LHCN-M2 (cell line): ENCODE measurements at regions not wholly inside any gene's neighbourhood (a gene's known extent, or its start where the extent isn't known, plus 50 kb on each side); places are given as distances from the start of the nearest gene placed in this dataset.
A peak's percentile ranks its signal among the peaks of the same experiment; 100 is the strongest.

Experiments used
- DNase-seq: peaks from one replicate; pipeline ENCODE4 v3.0.0-alpha.2; 2012; ENCODE audit warnings: low read depth

DNA sequence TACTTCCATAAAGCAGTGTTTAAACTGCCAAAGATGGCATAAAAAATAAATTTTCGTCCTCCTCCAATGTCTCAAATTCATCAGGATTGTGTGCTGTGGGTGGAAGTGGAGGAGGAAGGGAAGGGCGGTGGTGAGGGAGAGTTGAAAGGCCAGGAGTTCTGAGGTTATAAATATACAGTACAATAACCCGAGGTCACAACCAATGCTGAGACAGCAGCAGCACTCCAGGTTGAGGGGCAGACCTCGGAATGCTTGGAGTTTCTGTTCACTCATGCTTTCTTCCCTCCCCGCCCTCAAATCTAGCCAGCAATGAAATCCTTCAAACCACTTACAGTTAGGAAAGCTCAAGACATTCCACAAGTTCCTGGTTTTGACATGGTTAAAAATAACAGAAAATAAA, 134.0 kb upstream of the SMAD1 start:
- DNase-seq, result peak; percentile 84

DNA sequence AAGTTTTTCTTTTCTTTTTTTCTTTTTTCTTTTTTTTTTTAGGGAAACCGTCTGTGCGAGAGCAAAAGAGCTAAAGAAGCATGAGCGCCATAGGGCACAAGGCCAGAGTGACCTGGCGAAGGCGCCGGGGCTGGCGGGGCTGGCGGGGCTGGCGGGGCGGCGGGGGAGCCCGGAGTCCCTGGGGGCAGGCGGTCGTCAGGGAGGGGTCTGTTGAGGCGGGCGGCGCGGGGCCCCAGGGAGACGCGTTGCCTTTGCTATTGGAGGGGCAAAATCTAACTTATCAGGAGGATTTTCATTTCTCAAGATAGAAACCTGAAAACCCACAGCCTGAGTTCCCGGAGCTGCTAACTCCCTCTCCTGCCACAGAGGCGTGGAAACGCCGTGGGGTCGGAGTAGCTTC, 135.6 kb upstream of the SMAD1 start:
- no peak for DNase-seq

DNA sequence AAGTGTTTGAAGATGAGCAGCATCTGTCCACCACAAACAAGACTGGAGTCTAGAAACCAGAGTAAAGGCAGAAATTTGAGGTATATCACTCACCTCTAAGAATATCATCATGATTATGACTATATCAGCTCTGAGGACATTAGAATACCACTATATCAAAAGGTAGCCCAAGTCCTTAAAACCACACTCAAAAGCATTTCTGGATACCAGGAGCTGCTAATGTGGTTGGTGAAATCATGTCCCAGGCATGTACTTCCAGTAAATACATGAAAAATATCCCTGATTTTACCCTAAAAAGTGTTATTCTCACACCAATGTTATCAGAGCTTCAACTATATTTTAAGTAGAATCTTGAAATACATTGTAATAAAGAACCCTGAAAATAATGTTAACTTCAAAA, 136.3 kb upstream of the SMAD1 start:
- DNase-seq, result peak; percentile 58

DNA sequence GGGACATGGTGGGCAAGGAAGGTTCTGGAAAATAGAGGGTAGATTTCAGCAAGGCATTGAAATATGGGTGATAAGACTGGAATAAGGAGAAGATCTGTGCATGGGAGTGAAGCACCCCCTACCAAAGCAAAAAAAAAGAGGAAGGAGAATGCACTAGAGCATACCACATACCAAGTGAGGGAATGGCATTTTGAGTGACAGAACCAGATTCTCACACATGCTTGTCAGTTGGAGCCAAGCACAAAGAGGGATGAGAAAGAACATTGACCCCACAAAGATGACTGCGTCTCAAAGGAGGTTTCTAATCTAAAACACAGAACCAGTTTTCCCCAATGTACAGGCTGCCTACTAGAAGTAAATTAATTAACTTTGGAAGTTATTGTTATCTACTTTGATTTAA, 140.3 kb upstream of the SMAD1 start:
- peak; percentile 67 for DNase-seq

DNA sequence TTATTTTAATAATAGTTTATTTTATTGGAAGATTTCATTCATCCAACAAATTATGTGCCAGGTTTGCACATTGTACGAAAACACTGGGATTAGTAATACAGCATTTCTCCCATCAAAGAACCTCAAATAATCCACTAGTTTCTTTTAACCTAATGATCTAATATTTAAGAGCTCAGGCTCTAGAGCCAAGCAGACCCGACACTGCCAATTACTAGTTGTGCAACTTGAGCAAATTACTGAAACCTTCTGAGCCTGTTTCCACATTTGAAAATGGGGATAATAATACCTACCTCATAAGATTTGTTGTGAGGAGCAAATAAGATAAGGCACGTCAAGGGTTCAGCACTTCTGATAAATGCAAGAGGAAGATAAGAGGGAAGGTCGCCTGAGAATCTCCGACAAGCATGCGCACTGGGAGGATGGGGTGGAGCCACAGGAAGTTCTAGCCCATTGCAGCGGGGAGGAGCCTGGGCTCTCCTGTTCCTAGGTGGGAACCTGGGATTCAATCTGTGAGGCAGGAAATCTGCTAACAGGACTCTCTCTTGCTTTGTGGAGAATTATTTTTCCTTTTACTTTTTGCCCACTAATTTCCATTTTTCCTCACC, 141.5 kb upstream of the SMAD1 start:
- no peak for DNase-seq

DNA sequence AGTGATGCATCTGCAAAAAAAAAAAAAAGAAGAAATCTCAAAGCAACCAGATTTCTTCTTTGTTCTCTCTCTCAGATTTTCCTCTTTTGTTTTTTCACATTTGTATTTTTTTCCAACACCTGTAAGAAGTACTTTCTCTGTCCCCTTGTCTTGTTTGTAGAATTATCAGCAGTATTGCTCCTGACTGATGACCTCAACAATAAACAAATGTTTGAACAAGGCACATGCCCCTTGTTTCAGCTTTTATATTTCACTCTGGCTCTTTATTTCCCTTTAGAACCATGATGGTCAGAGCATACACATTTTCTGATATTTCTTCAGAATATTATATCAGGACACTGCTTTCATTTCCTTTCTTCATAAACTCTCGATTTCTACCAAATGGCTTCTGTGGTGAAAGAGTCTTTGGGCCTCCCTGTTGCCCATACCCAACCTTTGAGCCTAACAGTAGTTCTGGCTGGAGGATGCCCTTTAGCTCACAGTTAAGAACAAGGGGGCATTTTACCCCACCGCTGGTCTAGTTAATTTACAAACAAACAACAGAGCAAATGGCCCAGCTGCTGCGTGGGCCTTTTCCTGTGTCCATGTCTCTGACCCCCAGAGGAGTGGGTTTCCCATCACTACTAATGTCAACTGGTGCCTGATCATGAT, 142.5 kb upstream of the SMAD1 start:
- no peak for DNase-seq

DNA sequence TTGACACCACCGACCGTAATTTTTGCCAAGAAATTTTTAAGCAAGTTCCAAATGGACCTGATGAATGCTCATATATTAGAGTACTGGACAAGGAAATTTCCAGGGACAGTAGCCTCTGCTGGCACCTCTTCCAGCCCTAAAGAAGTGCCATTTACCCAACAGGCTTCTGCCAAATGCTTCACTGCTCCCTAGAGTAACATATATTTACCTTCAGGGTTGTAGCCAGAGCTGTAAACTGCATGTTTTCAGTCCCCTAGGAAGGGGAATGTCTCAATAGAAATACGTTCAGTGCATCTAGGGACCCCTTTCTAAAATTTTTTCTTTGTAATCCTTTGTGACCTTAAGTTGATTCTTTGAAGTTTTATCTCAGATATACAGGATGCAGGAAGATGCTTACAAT, 143.1 kb upstream of the SMAD1 start:
- DNase-seq, result no peak

DNA sequence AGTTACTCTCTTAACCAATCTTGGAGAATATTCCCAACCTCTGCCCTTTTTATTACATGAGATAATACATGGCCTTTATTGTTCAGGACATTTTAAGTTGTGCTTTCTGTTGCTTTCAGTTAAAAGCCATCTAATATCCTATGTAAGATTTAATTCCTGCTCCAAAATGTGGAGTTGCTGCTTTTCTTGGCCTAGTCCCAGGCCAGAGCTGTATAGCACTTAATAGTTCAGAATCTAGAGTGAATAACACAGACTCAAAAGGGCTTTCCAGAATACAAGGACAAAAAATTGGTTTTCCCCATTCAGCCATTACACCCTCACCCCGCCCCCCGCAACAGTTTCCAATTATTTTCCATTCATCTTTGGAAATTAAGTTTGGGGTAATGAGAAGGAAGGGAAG, 144.3 kb upstream of the SMAD1 start:
- no peak for DNase-seq

DNA sequence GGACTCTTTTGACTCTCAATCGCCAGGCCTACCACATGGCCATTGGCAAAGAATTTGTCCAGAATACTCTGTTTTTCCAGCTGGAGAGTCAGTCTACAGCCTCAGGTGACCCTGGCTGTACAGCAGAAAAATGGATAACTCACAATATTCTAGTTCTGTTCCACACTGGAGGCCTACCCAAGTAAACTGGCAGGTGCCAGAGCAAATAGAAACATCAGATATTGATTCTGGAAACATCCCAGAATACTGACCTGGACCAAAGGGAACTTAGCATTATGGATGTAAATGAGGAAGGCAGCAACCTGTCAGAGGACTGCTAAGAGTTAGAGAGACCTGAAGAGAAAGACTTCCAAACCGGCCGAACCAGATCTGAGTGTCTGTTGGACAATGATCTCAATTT, 147.9 kb upstream of the SMAD1 start:
- DNase-seq, result no peak

DNA sequence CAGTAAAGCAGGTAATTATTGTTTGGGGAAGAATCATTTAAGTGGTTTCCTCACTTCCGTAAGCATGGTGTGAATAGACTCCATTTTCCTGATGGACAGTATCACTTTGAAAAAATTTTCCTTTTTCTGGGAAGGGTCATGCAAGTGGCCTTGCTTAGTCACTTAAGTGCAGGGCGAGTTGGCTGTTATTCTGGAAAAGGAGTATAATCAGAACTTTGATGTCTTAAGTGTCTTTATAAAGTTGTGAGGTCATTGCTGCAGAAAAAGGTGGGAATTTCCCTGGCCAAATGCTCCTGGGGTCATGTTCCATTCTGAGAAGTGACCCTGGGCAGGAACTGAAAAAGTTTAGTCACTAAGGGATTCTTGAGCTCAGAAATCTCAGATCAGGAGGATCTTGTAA, 146.1 kb upstream of the OTUD4 start:
- DNase-seq, result no peak

DNA sequence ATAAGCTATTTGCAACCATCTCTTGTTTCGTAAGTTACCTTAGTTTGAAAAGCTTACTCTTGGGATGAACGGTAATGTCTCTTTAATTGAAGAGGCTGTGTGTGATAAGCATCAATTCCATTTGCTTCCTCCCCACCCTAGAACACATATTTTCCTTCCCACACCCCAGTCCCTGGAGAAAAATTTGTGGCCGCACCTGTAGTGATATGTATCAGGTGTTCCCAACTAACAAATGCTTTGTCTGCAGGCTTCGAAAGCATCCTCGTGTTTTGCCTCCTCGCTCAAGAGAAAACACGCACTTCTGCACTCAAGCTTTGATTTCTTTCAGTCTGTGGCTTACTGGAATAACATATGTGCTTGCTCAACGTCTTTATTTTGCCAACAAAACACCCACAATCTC, 143.8 kb upstream of the OTUD4 start:
- no peak for DNase-seq

DNA sequence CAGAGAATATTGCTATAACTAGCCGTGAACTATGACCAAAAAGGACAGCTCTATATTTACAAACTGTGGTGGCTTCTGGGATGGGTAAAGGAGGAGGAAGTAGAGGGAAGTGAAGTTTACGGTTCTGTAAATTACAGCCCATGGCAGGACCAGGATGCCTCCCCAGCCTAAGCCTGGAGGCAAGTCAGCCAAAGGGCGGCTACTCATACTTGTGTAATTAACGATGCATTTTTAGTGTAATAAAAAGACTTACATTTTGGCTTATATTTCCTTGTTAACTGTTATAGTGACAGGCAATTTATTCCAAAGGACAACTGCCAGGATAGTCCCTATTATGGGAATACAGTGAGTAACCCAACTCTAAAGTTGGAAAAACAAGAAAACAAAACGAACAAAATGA, 139.9 kb upstream of the OTUD4 start:
- DNase-seq, result no peak

DNA sequence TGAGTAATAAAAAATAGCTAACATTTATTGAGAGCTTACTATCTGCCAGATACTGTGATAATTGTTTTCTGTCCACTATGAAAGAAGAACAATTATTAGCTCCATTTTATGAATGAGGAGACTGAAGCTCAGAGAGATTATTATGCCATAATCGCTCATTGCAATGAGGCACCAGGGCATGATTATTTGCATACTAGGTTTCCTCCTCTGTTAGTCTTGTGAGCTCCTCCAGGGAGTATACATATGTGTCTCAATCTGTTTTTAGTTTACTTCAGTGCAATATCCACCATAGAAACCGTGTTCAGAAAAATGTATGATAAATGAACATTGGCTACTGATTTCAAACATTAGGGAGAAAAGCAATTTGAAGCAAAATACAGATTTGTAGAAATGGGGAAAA, 139.4 kb upstream of the OTUD4 start:
- DNase-seq, result no peak

DNA sequence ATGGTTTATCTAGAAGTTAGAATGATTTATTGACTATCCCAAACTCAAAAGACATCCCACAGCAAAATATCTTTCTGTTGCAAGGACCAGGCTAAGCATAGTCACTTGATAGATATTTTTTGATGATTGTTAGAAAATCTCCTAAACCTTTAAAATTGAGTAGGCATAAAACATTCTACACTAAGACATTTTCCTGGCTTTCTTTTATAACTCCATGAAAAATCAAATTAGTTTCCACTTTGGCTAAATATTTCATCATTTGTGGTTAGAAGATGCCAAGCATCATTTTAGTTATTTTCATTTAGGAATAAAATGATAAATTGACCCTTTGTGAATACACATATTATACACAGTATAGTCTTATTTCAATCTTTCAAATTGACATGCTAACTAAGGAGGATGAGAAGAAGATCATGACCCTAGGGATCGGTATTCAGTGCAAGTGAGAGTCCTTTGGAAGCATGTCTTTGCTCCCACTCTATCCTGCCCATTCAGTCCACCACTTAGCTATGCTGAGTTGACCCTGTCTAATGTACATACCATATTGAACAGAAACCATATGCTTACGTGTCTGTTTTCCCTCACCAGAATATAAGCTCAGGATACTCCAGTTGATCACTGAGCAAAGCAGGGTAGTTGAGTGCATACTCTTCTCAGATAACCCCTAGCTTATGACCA, 136.6 kb upstream of the OTUD4 start:
- no peak for DNase-seq

DNA sequence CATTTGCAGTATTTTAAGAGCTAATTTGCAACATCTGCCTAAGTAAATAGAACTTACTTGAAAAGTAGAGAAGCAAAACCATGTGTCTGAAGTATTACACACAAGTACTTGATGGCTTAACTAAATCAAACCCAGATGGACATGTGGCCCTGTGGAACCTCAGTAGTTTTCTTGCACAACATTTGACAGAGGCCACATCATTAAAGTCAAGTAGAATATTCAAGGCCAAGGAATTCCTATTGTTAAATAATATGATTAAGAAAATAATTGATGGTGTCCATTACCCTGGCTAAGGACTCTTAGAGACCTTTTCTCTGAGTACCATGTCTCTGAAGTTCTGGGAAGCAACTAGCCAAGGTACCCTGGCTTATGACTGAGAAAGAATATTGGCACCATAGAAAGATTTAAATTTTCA, 135.4 kb upstream of the OTUD4 start:
- no peak for DNase-seq

DNA sequence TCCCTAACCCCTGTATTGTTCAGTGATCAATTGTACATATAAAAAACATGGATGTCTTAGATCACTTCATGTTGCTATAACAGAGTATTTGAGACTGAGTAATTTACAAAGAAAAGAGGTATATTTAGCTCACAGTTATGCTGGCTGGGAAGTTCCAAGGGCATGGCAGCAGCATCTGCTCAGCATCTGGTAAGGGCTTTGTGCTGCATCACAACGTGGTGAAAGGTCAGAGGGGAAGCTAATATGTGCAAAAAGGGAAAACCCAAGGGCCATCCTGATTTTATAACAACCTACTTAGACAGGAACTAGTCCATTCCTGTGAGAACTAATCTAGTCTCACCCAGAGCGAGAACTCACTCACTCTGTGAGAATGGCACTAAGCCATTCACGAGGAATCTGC, 128.2 kb upstream of the OTUD4 start:
- DNase-seq, result no peak

DNA sequence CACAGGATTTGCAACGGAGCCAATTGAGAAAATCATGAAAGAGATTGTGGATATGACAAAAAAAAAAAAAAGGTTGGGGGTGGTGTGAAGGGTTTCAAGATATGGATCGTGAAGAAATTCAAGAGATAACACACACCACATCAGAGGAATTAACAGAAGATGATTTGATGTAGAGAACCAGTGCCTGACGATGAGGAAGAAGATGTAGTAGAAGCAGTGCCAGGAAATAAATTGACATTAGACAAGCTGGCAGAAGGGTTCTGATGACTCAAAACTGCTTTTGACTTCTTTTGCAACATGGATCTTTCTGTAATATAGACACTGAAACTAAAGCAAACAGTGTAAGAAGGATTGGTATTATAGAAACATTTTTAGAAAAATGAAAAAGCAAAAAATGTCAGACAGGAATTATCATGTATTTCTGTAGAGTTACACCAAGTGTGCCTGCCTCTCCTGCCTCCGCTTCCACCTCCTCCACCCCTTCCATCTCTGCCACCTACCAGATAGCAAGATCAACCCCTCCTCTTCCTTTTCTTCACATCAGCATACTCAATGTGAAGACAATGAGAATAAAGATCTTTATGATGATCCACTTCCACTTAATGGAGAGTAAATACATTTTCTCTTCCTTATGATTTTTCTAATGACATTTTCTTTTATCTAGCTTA, 127.5 kb upstream of the OTUD4 start:
- no peak for DNase-seq

DNA sequence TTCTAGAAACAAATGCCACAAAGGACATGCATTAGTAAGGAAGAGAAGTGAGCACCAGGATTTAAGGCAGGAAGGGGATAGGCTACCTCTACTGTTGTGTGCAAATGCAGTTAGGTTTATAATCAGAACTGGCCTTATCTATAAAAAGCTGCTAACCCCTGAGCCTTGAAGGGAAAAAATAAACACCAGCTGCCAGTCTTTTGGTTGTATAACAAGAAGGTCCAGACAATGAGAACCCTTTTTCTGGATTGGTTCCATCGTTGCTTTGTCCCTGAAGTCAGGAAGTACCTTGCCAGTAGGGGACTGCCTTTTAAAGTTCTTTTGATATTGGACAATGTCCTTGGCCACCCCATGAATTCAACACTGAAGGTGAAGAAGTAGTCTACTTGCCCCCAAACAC, 126.7 kb upstream of the OTUD4 start:
- no peak for DNase-seq

DNA sequence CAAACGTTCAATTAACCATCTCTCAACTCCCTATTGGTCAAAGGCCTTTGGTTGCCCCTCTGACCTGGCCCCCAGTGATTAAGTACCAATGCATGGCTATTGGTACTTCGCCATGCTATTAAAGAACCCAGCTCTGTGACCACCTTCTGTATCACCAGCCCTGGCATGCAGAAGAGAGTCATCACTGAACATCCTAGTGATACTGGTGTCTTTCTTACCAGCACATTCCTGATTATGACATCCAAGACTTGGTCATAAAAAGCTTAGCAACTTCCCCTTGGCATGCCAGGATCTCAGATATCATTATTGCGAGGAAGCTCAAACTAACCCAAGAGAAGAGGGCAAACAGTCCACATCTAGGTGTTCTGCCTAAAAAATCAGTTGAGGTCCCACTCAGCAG, 122.3 kb upstream of the OTUD4 start:
- DNase-seq, result no peak

DNA sequence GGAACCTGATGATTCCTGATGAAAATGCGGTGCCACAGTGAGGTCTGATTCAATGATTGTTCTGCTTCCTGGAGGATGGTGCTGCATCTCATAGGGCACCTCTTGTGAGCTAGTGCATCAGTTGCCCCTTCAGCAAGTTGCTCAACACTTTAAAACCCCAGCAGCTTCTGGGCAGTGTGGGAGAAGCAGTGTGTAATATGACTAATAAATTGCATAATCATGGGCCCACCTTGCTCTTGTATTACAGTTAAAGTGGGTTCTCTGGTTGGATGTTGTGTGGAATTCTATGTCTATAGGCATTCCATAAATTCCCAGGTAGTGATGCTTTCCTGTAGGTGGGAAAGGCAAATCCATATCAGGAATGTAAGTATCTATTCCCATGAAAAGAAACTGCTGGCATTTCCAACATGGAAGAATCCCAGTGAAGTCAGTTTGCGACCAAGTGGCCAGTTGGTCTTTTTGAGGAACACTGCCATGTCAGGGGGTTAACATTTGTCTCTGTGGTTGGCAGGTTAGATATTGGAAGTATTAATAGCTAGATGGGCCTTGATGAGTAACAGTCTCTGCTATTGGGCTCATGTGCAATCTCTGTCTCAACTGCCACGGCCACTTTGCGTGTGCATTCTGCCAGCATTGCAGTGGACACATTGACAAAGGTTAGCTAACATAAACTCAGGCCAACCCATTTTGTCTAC, 121.1 kb upstream of the OTUD4 start:
- no peak for DNase-seq

DNA sequence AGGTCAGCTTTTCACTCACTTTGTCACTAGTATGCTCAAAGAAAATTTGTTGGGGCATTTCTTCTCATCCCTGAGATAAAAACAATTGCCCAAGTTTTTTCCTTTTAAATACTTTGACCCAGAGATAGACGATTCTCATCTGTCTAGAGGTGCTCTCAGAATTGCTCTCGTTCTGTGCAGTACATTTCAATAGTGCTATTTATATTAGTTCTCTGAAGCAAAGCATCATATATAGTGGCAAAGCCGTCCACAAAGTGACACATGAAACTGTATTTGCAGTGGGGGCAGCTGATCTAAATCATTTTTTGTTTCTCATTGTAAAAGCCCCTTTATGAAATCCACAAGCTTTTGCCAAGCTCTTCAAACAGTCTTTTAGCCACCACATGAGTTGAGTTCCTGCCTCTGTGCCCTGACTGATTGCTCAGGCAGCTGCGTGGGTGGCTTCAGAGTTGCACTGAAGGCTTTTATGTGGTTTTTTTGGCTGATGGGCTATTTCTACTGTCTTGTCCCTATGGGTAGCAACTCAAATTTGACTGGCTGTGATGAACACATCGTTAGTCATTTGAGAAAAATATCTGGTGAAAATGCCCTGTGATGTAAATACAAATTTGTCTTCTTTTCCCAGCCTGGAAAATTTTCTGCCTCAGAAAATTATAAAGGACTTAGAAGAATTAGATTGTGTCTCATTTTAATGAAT, 119.1 kb upstream of the OTUD4 start:
- DNase-seq, result peak; percentile 98

DNA sequence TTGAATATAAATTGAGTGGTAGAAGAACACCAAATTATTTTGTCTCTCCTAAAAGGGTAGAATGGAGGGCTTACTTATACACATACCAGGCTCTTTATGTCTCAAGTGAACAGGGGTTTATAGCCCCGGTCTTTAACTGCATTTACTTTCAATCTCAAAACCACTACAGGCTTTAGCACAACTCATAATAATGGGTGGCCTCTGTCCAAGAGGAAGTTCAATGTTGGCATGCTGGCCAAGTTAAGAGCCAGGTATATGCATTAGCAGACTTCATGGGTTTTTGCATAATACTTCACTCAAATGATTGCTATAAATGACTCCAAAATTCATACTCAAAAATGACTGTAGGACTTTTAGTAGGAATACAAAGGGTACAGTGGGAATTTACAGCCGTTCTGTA, 118.5 kb upstream of the OTUD4 start:
- DNase-seq, result no peak
